ENCODE measurements at regions not wholly inside any gene's neighbourhood (a gene's known extent, or its start where the extent isn't known, plus 50 kb on each side); places are given as distances from the start of the nearest gene placed in this dataset.

DNA sequence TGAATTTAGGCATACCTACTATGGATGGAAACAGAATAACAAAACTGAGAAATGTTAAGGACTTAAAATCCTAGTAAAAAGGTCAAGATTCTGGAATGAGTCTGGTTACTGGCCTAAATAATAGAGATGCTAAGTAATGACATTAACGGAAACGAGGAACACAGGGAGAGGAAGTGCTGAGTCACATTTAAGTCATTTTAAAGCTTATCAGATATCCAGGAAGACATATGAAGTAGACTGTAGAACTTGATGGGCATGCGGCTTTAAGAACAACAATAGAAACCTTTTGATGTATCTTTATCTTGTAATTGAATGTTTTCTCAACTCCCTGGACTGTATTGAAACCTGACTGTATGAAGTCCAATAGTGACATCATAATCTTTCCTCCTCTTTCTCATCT is 1251.4 kb upstream of the CDH6 start:
- H3K27me3 ChIP-seq, result no peaks in the 10 kb centered on the region
- 72 to 84% methylated on average over 3 of the region's 3 CpGs for WGBS, 2 donors
- H3K4me1 ChIP-seq, result no peaks in the 10 kb centered on the region
- DNase-seq, result no peak
- intact Hi-C loops (cut with DNase I; ENCODE audit: low total_unique reads), result no loop called here
- TF ChIP-seq POLR2A (IDR thresholded peaks at IDR 0.05) (no peak), CTCF (IDR thresholded peaks at IDR 0.05) (no peak)
- no peak overlapping the region for H3K27ac ChIP-seq
- H3K9me3 ChIP-seq, result no peaks in the 10 kb centered on the region
- no peak overlapping the region for H3K4me3 ChIP-seq
- H3K36me3 ChIP-seq (ENCODE audit: low read depth, missing control alignments), result no peaks in the 10 kb centered on the region

DNA sequence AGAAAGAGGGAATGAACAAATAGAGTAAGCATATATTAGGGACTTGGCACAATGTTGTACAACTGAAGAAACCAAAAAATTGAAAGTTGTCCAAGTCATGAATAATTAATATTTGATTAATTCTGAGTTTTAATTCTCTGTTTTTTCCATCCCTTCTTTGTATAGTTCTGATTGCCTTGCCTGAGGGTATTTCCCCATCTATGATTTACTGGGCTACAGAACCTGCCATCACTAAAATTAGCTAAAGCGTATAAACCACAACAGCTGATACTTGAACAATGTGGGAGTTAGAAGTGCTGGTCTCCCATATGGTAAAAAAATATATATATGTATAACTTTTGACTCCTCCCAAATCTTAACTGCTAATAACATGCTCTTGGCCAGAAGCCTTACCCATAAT is 1253.5 kb upstream of the CDH6 start:
- no peaks in the 10 kb centered on the region for H3K9me3 ChIP-seq
- no peak for DNase-seq
- intact Hi-C loops (cut with DNase I; ENCODE audit: low total_unique reads), result no loop called here
- no peaks in the 10 kb centered on the region for H3K4me1 ChIP-seq
- 64 to 90% methylated on average over 1 of the region's 1 CpG for WGBS, 2 donors
- TF ChIP-seq POLR2A (IDR thresholded peaks at IDR 0.05) (no peak), CTCF (IDR thresholded peaks at IDR 0.05) (no peak)
- no peaks in the 10 kb centered on the region for H3K27me3 ChIP-seq
- H3K27ac ChIP-seq, result no peak overlapping the region
- H3K4me3 ChIP-seq, result no peak overlapping the region
- no peaks in the 10 kb centered on the region for H3K36me3 ChIP-seq (ENCODE audit: low read depth, missing control alignments)

DNA sequence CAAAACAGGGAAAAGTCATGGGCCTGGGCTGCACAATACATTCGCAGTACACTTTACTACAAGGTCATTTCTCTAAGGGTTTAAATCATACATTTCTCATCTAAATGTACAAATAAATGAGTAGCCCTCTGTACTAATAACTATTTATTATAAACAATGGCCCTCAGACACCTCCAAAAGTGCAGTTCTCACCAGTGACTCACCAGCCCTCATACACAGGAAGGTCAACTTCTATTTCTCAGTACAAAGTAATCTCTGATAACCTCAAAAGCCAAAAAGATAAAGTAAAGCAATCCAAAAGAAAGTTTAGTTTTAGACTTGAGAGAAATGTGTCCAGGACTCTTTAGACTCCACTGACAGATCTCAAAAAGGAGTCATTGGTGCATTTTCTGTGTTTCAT is 1258.1 kb upstream of the CDH6 start:
- Histone ChIP-seq H3K4me3 (no peak overlapping the region), H3K27me3 (no peaks in the 10 kb centered on the region), H3K27ac (no peak overlapping the region), H3K4me1 (no peaks in the 10 kb centered on the region), H3K36me3 (ENCODE audit: low read depth, missing control alignments) (no peaks in the 10 kb centered on the region), H3K9me3 (no peaks in the 10 kb centered on the region)
- intact Hi-C loops (cut with DNase I; ENCODE audit: low total_unique reads), result no loop called here
- no peak for DNase-seq
- 82 to 85% methylated on average over 1 of the region's 1 CpG for WGBS, 2 donors
- TF ChIP-seq CTCF (IDR thresholded peaks at IDR 0.05), result no peak
- TF ChIP-seq POLR2A (IDR thresholded peaks at IDR 0.05), result no peak

DNA sequence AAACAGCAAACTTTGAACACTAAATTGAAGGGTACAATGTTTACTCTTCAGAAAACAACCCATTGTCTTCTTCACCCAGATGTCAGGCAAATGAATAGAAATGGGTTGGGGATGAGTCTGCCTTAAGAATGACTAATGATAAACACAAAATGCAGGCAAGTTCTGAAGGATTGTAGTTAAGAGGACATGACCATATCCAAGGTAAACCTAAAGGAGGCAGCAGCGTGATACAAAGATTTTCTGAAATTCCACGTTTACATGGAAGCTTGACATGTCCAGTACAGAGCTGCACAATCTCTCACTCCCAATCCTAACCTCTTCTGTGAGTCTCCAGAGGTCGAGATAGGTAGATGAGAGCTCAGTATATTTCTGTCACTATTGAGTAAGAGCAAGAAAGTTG is 1263.2 kb upstream of the CDH6 start:
- no peak overlapping the region for H3K27ac ChIP-seq
- H3K4me3 ChIP-seq, result no peak overlapping the region
- no peaks in the 10 kb centered on the region for H3K4me1 ChIP-seq
- no peaks in the 10 kb centered on the region for H3K36me3 ChIP-seq (ENCODE audit: low read depth, missing control alignments)
- intact Hi-C loops (cut with DNase I; ENCODE audit: low total_unique reads), result no loop called here
- 57 to 71% methylated on average over 3 of the region's 3 CpGs for WGBS, 2 donors
- H3K27me3 ChIP-seq, result no peaks in the 10 kb centered on the region
- TF ChIP-seq CTCF (IDR thresholded peaks at IDR 0.05) (no peak), POLR2A (IDR thresholded peaks at IDR 0.05) (no peak)
- H3K9me3 ChIP-seq, result no peaks in the 10 kb centered on the region
- DNase-seq, result no peak

DNA sequence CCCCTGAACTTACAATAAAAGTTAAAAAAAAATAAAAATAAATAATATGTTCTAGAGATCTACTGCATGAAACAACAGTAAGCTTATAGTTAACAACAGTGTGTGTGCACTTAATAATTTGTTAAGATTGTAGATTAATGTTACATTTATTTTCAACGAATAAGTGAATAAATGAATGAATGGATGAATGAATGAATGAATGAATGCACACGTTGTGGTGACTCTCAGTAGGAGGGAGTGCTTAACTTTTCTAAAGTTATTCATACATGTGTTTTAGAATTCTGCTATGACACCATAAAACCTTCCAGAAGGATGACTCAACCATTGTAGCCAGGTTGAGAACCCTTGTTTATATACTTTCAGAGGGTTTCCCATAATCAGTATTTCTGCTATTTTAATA is 1269.4 kb upstream of the CDH6 start:
- no peaks in the 10 kb centered on the region for H3K9me3 ChIP-seq
- H3K27ac ChIP-seq, result no peak overlapping the region
- TF ChIP-seq CTCF (IDR thresholded peaks at IDR 0.05), result no peak
- TF ChIP-seq POLR2A (IDR thresholded peaks at IDR 0.05), result no peak
- H3K27me3 ChIP-seq, result no peaks in the 10 kb centered on the region
- 77 to 78% methylated on average over 2 of the region's 2 CpGs for WGBS, 2 donors
- no peak for DNase-seq
- H3K4me1 ChIP-seq, result no peaks in the 10 kb centered on the region
- intact Hi-C loops (cut with DNase I; ENCODE audit: low total_unique reads), result no loop called here
- no peak overlapping the region for H3K4me3 ChIP-seq
- H3K36me3 ChIP-seq (ENCODE audit: low read depth, missing control alignments), result no peaks in the 10 kb centered on the region

All from testis (tissue), 2 donors.